ENCODE measurements at regions not wholly inside any gene's neighbourhood (a gene's known extent, or its start where the extent isn't known, plus 50 kb on each side); places are given as distances from the start of the nearest gene placed in this dataset.

- TF ChIP-seq TCF12 (IDR thresholded peaks at IDR 0.05; ENCODE audit: low read depth) (no peak), TEAD4 (IDR thresholded peaks at IDR 0.05) (no peak), NFIC (IDR thresholded peaks at IDR 0.05) (no peak)
Observed at GRCh38 chr3:88586121-88586640, 436.4 kb downstream of the C3orf38 start.
